GM23338 (cell line): ENCODE measurements at regions not wholly inside any gene's neighbourhood (a gene's known extent, or its start where the extent isn't known, plus 50 kb on each side); places are given as distances from the start of the nearest gene placed in this dataset.

Experiments used
- CREB1 ChIP-seq: fragments of 250-450 bp; sonication (Bioruptor Pico); IDR thresholded peaks from 2 replicates; pipeline ENCODE4 v1.5.0; 2020; ENCODE audit warnings: low read depth, mild to moderate bottlenecking, moderate library complexity
- ETS1 ChIP-seq: IDR thresholded peaks from 2 replicates; pipeline ENCODE4 v1.6.1; 2016; ENCODE audit warnings: antibody characterized with exemption
- EZH2 ChIP-seq: fragments of 200-600 bp; sonication (generic); IDR thresholded peaks from one replicate; pipeline ENCODE4 v1.8.0; 2017; ENCODE audit warnings: antibody characterized with exemption, mild to moderate bottlenecking, low read depth; ENCODE audit not compliant: unreplicated experiment
- EZH2phosphoT487 ChIP-seq: fragments of 200-600 bp; sonication (generic); IDR thresholded peaks from one replicate; pipeline ENCODE4 v1.8.1; 2018; ENCODE audit warnings: antibody characterized with exemption; ENCODE audit not compliant: unreplicated experiment
- JUNB ChIP-seq: IDR thresholded peaks from one replicate; pipeline ENCODE4 v1.6.1; 2016; ENCODE audit warnings: antibody characterized with exemption; ENCODE audit not compliant: unreplicated experiment
- NANOG ChIP-seq: IDR thresholded peaks from 2 replicates; pipeline ENCODE4 v1.6.1; 2016; ENCODE audit warnings: antibody characterized with exemption, borderline replicate concordance
- POLR2AphosphoS5 ChIP-seq: IDR thresholded peaks from 2 replicates; pipeline ENCODE4 v1.6.1; 2016; ENCODE audit warnings: antibody characterized with exemption, low read depth
- REST ChIP-seq: IDR thresholded peaks from one replicate; pipeline ENCODE4 v1.6.1; 2018; ENCODE audit warnings: antibody characterized with exemption; ENCODE audit not compliant: unreplicated experiment
- STAT1 ChIP-seq: IDR thresholded peaks from one replicate; pipeline ENCODE4 v1.6.1; 2016; ENCODE audit warnings: antibody characterized with exemption; ENCODE audit not compliant: unreplicated experiment
- ZNF114 ChIP-seq: fragments of 250-450 bp; sonication (Bioruptor Pico); IDR thresholded peaks from 2 replicates; pipeline ENCODE4 v1.5.0; 2020; ENCODE audit warnings: mild to moderate bottlenecking, moderate library complexity
- ZNF331 ChIP-seq: fragments of 250-450 bp; sonication (Bioruptor Pico); IDR thresholded peaks from 2 replicates; pipeline ENCODE4 v1.5.0; 2020; ENCODE audit warnings: low read depth, mild to moderate bottlenecking, moderate library complexity
- TF ChIP-seq, protein P1 (sequence below), 2 experiments: fragments of 200-600 bp in 1 of 2; sonication (generic) in 1 of 2; conservative IDR thresholded peaks; 2 replicates each; pipeline versions ENCODE4 v1.5.1 to v1.6.1; 2016 to 2017; ENCODE audit warnings: antibody characterized with exemption in 2 of 2, low read depth in 2 of 2, mild to moderate bottlenecking in 2 of 2, moderate library complexity in 1 of 2

- TF ChIP-seq, protein P1, sequence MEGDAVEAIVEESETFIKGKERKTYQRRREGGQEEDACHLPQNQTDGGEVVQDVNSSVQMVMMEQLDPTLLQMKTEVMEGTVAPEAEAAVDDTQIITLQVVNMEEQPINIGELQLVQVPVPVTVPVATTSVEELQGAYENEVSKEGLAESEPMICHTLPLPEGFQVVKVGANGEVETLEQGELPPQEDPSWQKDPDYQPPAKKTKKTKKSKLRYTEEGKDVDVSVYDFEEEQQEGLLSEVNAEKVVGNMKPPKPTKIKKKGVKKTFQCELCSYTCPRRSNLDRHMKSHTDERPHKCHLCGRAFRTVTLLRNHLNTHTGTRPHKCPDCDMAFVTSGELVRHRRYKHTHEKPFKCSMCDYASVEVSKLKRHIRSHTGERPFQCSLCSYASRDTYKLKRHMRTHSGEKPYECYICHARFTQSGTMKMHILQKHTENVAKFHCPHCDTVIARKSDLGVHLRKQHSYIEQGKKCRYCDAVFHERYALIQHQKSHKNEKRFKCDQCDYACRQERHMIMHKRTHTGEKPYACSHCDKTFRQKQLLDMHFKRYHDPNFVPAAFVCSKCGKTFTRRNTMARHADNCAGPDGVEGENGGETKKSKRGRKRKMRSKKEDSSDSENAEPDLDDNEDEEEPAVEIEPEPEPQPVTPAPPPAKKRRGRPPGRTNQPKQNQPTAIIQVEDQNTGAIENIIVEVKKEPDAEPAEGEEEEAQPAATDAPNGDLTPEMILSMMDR (conservative IDR thresholded peaks at IDR 0.05; ENCODE audit: low read depth in 2 of 2), result no peak
- TF ChIP-seq POLR2AphosphoS5 (no peak), EZH2 (no peak), REST (no peak), EZH2phosphoT487 (no peak), JUNB (no peak), ZNF331 (CRISPR knock-in tag) (no peak), NANOG (no peak), ETS1 (no peak), STAT1 (no peak), CREB1 (CRISPR knock-in tag) (no peak), ZNF114 (no peak)
Measured at GRCh38 chr17:73987845-73988509, 215.5 kb upstream of the RPL38 start.
